HK-2 (cell line): ENCODE measurements at regions not wholly inside any gene's neighbourhood (a gene's known extent, or its start where the extent isn't known, plus 50 kb on each side); places are given as distances from the start of the nearest gene placed in this dataset.

ENCODE experiments used
- DNase-seq: peaks from one replicate; pipeline ENCODE4 v3.0.0-alpha.2; 2018; ENCODE audit not compliant: unreplicated experiment

DNA sequence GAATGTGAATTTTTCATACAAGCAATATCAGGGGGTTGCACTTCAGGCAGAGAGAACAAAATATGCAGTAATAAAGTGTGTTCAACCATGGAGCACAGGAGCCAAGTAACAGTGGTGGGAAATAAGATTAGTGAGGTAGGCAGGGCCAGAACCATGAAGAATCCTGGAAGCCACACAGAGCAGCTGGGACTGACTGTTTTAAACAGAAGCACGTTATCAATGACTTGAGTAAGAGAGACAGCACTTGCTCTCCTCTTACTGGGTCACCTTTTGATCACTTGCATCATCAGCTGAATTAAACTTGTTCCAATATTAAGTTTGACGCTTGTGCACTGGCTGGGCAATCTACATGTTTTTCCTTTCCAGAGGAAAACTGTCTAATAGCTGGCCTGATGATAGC, 238.5 kb downstream of the TBX18 start:
- DNase-seq: no peak

DNA sequence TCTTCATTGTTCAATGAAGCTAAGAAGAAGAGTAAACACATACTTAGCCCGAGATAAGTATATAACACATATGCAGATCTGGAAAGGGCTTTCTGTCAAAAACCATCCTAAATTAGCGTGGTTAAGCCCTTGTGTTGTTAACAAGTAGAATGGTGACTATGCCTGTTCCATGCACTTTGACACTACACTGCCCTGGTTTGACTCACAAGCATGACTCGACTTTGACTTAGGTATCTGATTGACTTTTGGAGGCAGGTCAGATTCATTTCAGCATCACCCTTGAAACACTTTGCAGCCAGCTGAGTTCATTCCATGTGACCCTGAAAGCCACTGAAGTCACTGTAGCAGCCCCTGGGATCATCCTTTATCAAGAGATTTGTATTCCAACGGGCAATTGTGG, 239.8 kb downstream of the TBX18 start:
- no peak for DNase-seq

DNA sequence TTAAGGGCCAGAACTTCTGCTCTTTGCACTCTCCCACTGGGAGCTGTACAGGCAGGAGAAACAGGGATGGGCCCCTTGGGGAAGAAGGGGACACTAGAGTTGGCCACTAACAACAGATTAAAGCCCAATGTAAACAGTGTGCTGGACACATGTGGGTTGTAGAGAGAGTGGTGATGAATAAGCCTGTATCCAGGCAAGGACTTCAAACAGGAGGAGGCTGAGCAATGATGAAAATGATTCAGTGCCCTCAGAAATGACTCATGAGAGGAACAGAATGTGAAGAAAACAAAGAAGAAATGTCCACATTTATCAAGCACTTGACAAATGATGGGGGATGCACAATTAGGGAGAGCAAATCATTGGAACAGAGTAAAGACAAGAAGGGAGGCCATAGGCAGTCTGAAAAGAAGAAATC, 242.3 kb downstream of the TBX18 start:
- peak; percentile 19 for DNase-seq

DNA sequence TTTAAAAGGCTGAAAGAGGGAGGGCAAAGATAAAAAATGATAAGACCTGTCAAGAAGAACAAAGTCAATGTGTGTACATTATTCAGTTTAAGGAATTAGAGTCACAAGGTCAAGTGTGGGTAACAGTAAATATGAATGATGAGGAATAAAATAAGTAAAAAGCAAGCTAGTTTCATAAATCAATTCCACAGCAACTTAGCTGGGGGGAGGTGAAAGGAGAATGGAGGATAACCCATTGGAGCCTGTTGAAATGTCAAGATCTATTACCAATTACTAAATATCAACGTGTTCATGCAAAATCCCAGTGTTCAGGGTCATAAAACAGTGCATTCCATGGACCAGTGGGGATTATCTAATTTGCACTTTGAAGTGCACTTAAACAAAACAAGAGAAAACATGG, 242.9 kb downstream of the TBX18 start:
- DNase-seq: no peak

DNA sequence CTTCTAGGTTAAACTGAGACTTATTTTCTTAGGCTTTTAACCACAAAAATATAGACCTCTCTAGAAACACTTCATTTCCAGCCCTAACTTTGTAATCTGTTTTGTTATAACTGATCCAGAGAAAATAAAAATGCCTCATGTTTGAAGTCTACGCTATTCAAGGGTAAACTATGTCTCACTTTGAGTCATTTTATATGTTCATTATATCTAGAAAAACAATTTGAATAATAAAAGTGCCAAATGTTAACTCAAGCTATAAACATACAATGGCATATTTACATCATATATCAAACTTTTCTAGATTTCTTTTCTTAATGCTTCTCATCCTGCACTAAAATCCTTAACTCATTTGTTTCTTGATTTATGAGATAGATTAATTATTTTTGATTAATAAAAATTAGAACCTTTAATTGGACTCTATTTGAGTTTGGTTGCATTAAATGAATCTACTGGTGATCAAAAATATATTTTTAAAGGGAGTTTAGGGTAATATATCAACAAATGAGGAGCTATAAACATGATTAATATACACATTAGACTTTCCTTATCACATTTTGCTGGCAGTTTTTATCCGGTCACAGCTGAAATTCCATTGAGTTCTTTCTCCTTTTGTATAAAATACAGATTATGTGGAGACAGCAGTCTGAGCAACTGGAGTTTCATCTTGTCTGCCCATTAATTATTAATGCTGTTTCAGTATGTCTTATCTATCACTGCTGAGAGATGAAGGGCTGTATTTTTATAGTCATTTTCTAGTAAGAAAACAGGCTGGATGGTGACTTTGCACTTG, 246.5 kb downstream of the TBX18 start:
- DNase-seq: no peak

DNA sequence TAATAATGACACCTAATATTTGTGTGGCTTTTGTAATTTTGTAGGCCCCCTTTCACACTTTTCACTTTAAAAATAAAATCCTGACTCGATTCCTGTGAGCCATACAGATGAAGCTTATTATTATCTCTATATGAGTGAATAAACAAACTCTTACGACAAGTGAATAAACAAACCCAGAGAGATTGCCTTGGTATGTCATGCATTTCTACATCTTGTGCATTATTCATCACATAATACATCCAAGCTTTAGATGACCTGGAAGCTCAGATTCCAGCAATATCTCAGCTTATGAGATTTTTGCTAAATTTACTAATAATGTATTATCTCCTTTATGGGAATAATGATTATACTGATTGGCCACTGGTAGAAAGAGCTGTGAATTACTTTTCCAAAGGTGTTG, 248.2 kb downstream of the TBX18 start:
- no peak for DNase-seq

DNA sequence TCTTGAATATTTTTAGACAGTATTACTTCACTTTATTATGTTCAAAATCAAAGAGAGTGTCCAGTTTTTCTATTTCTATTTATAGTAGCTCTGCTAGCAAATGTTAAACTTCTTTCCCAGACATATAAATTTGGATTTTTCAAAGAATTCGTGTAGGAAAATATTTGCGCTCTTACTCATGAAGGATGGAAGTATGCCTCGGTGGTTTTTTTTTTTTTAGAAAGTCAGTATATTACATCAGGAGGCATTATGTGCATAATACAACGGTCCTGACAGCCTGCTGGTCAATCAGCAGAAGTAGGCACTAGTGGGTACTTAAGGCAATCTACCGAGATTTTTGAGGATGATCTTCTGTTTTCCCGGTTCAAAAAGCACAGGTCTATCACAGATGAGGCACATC, 249.3 kb downstream of the TBX18 start:
- DNase-seq: no peak

DNA sequence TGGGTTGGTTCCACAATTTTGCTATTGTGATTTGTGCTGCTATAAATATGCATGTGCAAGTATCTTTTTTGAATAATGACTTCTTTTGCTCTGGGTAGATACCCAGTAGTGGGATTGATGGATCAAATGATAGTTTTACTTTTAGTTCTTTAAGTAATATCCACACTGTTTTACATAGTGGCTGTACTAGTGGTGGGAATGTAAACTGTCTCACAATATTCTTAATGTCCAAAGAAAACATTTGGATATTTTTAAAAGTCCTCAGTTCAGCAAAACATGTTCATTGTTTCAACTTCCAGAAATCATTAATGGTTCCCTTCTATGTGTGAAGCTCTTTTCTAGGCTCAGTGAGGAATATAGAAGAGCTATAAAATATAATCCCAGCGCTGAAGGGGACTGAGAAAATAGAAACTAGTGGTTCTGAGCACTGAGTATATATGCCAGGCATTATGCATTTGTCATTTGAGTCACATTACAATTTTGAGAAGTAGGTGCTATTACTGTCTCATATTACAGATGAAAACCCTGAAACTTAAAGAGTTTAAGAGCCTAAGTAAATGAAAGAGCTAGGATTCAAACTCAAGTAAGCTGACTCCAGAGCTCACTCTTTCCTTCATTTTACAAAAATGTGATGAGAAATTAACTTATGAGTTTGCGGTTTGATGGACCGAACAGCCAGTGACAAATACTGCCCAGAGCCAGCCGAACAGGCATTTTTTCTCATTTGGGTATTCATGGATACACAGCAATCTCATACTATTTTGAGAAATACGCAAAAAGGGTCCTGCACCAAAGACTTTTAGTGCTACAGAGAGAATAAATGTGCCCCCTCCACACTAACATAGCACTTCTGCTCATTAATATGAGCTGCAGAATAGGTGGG, 250.1 kb downstream of the TBX18 start:
- DNase-seq: no peak

DNA sequence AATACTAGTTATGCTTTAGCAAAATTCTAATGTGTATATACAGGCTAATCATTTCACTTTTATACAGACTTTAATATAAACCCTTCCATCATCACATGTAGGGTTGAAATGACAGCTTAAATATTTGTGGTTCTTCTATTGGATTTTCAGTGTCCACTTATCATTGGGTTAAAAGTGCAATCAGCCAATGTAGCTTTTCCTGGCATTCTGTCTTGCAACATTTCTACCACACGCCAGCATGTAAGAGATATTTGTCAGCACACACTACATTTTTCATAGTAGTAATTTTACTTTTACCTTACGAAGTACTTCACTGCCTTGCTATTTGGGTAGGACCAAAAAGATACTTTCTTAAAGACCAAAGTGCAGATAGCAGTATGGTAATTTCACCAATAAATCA, 252.0 kb downstream of the TBX18 start:
- DNase-seq: no peak

DNA sequence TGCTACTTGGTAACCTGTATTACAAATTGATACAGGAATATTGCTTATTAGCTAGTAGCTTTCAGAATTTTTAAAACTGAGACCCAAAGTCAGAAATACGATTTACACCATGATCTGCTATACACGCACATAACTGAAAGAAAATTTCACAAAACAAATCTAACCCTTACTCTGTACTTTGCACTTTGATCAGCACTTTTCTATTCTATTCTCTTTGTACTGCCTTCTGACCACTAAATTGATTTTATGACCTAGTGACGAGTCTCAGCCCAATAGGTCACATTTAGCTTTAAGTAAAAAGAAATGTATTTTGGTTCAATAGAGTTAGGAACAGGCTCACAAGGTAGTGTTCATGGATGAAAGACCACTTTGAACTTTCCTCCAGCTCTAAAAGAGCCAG, 252.5 kb downstream of the TBX18 start:
- no peak for DNase-seq

DNA sequence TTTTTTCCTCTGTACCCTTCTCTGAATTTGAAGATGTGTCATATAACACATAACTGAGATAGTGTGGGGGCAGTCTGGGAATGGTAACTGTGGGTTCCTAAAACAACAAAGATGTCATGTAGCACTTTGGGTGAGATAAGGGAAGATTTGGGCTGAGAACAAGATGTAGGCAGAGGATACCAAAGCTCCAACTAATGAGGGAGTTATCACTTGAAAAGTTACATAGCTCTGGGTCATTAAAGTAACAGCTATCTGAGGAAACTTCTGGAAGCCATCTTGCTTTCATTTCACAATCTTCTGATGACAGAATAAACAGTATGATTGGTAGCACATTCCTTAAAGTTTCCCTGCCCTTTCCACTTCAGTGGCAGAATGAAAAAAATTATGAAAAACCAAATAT, 255.4 kb downstream of the TBX18 start:
- DNase-seq: no peak

DNA sequence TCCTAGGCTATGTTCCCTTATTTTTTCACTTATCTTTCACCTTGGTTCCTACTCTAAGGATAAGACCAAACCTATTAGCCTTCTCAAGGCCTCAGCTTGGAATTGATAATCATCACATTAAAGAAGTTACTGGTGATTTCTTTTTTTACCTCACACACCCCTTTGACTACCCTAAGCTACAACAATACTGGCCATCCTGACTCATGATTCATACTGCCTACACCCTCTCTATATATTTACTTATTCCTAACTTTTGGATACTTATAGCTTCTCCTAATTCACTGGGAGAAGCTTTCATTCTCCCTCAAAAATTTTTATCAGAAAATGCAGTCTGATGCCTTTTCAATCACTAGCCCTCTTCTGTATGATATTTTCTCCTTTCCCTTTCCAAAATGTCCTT, 256.1 kb downstream of the TBX18 start:
- no peak for DNase-seq

DNA sequence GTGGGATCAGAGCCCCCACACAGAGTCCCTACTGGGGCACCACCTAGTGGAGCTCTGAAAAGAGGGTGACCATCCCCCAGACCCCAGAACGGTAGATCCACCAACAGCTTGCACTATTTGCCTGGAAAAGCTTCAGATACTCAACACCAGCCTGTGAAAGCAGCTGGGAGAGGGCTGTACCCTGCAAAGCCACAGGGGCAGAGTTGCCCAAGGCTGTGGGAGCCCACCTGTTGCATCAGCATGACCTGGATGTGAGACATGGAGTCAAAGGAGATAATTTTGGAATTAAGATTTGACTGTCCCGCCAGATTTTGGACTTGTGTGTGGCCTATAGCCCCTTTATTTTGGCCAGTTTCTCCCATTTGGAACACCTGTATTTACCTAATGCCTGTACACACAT, 260.4 kb downstream of the TBX18 start:
- no peak for DNase-seq

DNA sequence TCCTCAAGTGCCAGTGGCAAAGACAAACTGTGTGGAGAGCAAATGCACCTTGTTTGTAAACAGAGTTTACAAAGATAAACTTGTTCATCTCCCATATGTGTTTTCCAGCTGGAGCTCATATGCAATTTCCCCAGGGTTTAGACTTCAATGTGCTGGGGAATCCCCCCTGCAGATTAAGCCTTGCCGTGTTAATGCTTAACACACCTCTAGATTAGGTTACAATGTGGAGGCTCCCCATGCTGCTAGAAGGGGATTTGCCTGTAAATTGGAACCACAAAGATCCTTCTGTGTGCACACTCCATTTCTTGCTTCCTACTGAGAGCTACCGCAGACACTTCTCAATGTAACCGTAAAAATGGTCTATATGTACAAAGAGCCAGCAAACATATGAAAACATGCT, 263.1 kb downstream of the TBX18 start:
- no peak for DNase-seq

DNA sequence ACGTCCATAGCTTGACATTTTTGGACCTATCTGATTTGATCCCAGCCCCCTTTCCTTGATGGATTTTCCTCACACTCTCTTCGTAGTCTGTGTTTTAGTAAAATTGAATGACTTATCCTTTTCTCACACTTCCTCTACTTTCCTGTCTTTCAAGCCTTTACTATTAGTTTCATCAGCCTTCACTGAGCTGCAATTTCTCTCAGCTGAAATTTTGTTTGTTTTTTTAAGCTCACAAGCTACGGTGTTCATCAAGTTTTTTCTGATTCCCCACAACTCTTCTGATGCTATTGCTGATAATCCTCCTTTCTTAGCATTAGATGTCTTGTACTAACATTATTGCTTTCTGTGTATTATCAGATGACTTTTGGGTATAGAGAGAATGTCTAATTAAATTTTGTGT, 263.7 kb downstream of the TBX18 start:
- no peak for DNase-seq

DNA sequence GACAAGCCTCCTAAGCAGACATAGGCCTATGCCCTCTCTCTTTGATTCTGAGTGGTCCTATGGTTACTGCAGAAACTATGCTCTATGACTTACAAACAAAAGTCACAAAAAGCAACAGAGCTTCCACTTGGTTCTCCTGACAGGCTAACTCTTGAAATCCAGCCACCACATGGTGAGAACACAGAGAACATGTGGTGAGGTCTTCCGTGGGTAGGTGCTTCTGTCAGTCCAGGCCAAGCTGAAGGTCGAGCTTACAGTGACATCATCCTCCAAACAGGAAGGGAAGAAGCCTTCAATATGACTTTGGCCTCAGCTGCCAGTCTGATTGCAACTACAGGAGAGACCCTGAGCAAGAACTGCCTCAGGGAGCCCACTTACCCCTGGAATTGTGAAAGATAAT, 265.5 kb downstream of the TBX18 start:
- no peak for DNase-seq

DNA sequence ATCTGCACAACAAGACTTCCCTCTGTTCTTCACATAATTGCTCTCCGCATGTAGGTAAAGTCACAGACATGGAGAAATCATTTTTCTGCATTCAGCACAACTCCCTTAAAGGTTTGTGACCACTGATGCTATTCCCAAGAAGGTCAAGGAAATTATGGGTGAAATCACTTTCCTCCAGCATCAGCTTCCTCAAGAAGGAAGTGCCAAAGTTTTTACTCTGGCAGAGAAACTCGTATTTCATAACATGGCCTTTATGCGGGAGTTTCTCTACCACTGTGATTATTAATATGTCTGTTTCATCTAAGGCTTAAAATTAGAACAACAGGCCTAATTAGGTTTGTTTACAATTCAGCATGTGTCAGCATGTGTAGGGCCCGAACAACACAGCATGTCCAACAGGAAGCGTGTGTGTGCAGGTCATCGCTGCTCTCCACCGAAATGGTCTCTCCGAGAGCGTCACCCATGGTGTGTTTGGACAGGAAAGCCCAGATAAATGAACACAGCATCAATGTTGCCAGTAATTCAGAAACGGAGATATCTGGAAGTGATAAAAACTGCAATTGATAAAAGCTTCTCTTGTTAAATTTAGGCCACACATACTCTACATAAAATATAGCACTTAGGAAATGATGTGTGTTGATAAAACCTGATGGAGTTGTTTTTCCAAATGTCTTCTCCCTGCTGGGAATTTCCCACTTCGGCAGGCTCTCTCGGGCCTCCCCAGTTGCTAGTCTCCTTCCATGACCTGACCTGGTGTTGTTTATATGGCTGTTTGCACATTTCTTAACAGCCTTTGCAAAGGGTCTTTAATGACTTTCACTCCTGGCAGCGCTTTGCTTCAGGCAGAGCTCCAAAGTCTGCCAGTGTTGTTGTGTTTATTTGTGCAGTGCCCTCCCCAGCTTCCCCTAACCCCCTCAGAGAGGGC, 265.1 kb upstream of the CEP162 start:
- no peak for DNase-seq

DNA sequence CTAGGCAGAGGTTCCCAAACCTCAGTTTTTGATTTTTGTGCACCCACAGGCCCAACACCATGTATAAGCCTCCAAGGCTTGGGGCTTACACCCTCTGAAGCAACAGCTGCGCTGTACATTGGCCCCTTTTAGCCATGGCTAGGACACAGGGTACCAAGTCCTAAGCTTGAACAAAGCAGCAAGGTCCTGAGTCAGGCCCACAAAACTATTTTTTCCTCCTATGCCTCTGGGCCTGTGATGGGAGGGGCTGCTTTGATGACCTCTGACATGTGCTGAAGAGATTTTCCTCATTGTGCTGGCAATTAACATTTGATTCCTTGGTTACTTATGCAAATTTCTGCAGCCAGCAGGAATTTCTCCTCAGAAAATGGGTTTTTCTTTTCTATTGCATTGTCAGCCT, 262.2 kb upstream of the CEP162 start:
- DNase-seq: no peak

DNA sequence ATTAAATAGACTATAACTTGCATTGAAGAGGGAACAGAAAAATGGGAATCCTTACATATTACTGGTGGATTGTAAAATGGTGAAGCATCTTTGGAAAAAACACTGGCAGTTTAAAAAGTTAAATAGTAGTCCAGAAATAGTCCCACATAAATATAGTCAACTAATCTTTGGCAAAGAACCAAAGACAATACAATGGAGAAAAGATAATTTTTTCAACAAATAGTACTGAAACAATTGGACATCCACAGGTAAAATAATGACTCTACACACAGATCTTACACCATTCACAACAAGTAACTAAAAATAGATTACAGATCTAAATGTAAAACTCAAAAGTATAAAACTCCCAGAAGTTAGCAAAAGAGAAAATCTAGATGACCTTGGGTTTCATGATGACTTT, 259.1 kb upstream of the CEP162 start:
- no peak for DNase-seq

DNA sequence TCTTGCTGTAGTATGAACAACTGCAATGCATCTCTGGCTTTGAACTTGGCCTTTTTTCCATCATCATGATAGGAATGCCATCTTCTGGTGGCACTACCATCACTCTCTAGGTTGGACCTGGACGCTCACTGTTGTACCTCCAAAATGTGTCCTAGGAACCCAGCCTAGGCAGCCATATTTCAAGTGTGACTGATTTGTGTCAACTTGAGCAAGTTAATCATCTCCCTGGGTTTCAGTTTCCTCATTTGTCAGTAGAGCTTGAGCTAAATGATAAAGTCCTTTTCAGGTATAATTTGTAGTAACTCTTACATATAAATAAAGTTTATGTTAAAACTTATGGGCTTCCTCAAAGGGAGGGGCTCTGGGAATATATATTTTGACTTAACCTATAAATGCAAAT, 241.7 kb upstream of the CEP162 start:
- DNase-seq: no peak

DNA sequence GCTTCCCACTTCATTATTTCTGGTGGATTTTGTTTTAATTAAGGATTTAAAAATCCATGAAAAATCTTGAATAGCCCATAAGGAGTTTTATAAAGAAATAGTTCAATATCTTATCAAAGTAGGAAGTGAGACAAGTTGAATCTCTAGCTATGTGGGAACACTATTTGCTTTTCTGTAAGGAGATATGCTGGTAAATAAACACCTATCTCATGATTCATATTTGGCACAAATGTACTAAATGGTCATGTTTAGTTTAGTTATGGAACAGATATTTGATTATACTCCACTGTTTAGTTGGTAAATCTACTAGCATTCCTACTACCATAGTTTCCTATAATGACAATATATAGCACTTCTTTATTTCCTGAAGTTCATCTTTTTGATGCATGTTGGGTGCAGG, 239.9 kb upstream of the CEP162 start:
- DNase-seq: no peak

DNA sequence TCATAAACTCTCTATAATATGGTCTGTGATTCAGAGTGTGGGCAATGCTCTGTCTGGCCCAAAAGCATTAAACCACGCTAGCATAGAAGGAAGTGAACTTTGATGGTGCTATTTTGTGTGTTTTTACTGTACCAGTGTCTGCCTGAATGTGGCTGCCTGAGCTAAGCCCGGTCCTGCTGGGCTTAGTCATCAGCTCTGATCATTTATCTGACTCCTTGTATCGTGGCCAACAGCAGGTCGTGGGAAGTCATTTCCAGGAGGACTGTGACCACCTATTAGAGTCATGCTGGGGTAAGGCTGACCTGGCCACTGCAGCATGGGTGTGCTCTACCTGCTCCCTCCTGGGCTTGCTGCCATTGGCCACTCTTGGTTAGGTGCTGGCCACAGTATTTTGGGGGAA, 239.1 kb upstream of the CEP162 start:
- peak; percentile 63 for DNase-seq
